GM19324 (cell line): ENCODE measurements at regions not wholly inside any gene's neighbourhood (a gene's known extent, or its start where the extent isn't known, plus 50 kb on each side); places are given as distances from the start of the nearest gene placed in this dataset.

Experiments used
- ATAC-seq: cut with Tn5 transposase; IDR thresholded peaks from one replicate; pipeline ENCODE4 v1.9.1; 2021; ENCODE audit warnings: mild to moderate bottlenecking, moderate library complexity; ENCODE audit not compliant: unreplicated experiment, low FRiP score

- no peak for ATAC-seq
These were observed 239.0 kb downstream of the PTPRU start for GRCh38 chr1:29475326-29475725.

GRCh38 chr1:29474274-29475244 is 238.2 kb downstream of the PTPRU start:
- ATAC-seq: no peak

GRCh38 chr1:29473161-29473855 is 237.0 kb downstream of the PTPRU start:
- no peak for ATAC-seq

GRCh38 chr1:29471487-29472313 is 235.4 kb downstream of the PTPRU start:
- no peak for ATAC-seq

GRCh38 chr1:29470788-29471119 is 234.4 kb downstream of the PTPRU start:
- ATAC-seq: no peak

- no peak for ATAC-seq
These were observed 233.9 kb downstream of the PTPRU start for GRCh38 chr1:29470087-29470787.

- no peak for ATAC-seq
These were observed 233.1 kb downstream of the PTPRU start for GRCh38 chr1:29469457-29469856.

- no peak for ATAC-seq
These were observed 231.9 kb downstream of the PTPRU start for GRCh38 chr1:29467989-29468900.

- no peak for ATAC-seq
These were observed 229.9 kb downstream of the PTPRU start for GRCh38 chr1:29466258-29466657.

GRCh38 chr1:29465755-29466154 is 229.4 kb downstream of the PTPRU start:
- ATAC-seq: no peak

- ATAC-seq: no peak
These were observed 225.8 kb downstream of the PTPRU start for GRCh38 chr1:29462096-29462495.

- ATAC-seq: no peak
These were observed 224.9 kb downstream of the PTPRU start for GRCh38 chr1:29461115-29461739.

- no peak for ATAC-seq
These were observed 224.4 kb downstream of the PTPRU start for GRCh38 chr1:29460694-29461093.

- no peak for ATAC-seq
These were observed 223.8 kb downstream of the PTPRU start for GRCh38 chr1:29460041-29460610.

GRCh38 chr1:29459620-29459945 is 223.3 kb downstream of the PTPRU start:
- no peak for ATAC-seq

GRCh38 chr1:29458737-29459619 is 222.7 kb downstream of the PTPRU start:
- ATAC-seq: no peak

- ATAC-seq: no peak
These were observed 221.4 kb downstream of the PTPRU start for GRCh38 chr1:29457496-29458368.
